ENCODE measurements at regions not wholly inside any gene's neighbourhood (a gene's known extent, or its start where the extent isn't known, plus 50 kb on each side); places are given as distances from the start of the nearest gene placed in this dataset.
A peak's percentile ranks its signal among the peaks of the same experiment; 100 is the strongest.

DNA sequence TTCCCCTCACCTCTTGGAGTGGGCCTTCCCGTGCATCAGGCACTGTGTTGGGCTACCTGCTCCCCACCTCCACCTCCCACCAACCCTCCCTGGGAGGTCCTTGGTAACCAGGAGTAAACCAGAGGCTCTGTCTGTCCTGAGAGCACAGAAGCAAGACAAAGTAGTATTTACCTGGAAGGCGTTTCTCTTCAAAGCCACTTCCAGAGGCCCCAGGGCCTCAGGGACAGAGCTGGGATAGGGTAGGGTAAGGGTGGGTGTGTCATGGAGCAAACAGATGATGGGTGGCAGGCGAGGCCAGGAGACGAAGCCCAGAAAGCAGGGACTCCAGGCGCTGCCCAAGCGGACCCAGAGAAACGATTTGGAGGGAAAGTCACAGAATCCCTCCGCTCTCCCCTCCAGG, 77.2 kb upstream of the TARDBP start:
- Histone ChIP-seq H4K20me1 (replicated peaks in 1 of 2; ENCODE audit: control insufficient read depth in 1 of 2, insufficient read depth in 2 of 2, low read length in 2 of 2) (no peaks in the 10 kb centered on the region), H3K18ac (ENCODE audit: extremely low read depth, low read length) (no peak overlapping the region), H3K27ac (ENCODE audit: low read depth, low read length) (no peak overlapping the region), H3K4me3 (ENCODE audit: extremely low read depth in 1 of 4, insufficient read depth in 2 of 4, low read depth in 3 of 4, low read length in 4 of 4) (no peak overlapping the region), H2BK12ac (ENCODE audit: low read depth, low read length) (no peak overlapping the region), H3K4me2 (ENCODE audit: insufficient read depth in 1 of 2, low read depth in 2 of 2, low read length in 2 of 2) (no peak overlapping the region), H3K27me3 (replicated peaks in 1 of 4; ENCODE audit: control insufficient read depth in 3 of 4, extremely low read depth in 1 of 4, insufficient read depth in 3 of 4, low read length in 3 of 4) (no peaks in the 10 kb centered on the region; a peak in 1 of 7 replicates), H3K9ac (replicated peaks in 1 of 4; ENCODE audit: extremely low read depth in 1 of 4, low read depth in 3 of 4, low read length in 3 of 4) (no peak overlapping the region), H4K91ac (replicated peaks; ENCODE audit: insufficient read length, low read length) (peak overlapping the region; percentile 15), H3K23ac (ENCODE audit: insufficient read length) (no peak overlapping the region), H3K9me3 (ENCODE audit: insufficient read depth in 2 of 2, low read depth in 1 of 2, low read length in 1 of 2) (no peaks in the 10 kb centered on the region), H3K79me1 (ENCODE audit: low read depth, low read length) (no peaks in the 10 kb centered on the region), H2BK15ac (ENCODE audit: low read length) (no peak overlapping the region), H2AK5ac (ENCODE audit: low read depth, low read length) (no peak overlapping the region), H3K4ac (replicated peaks; ENCODE audit: insufficient read length, low read depth, low read length) (no peak overlapping the region), H4K8ac (ENCODE audit: extremely low read depth, insufficient read depth, low read length) (no peak overlapping the region; the same call in 1 of the 2 replicates), H3K79me2 (ENCODE audit: control insufficient read depth in 1 of 2, insufficient read depth in 2 of 2, low read length in 2 of 2) (no peaks in the 10 kb centered on the region), H3K23me2 (ENCODE audit: low read depth, low read length) (no peaks in the 10 kb centered on the region), H4K5ac (ENCODE audit: insufficient read length, low read depth, low read length) (no peak overlapping the region), H3K36me3 (ENCODE audit: control insufficient read depth in 2 of 4, insufficient read depth in 4 of 4, low read length in 3 of 4) (no peaks in the 10 kb centered on the region), H3K14ac (ENCODE audit: insufficient read length) (no peak overlapping the region), H2AFZ (ENCODE audit: low read length) (no peak overlapping the region), H2BK120ac (replicated peaks; ENCODE audit: low read depth, low read length) (no peak overlapping the region), H3K56ac (replicated peaks; ENCODE audit: insufficient read length, low read depth, low read length) (no peak overlapping the region), H2BK20ac (ENCODE audit: low read length) (no peak overlapping the region), H3K4me1 (replicated peaks in 1 of 4; ENCODE audit: control insufficient read depth in 3 of 4, insufficient read depth in 4 of 4, low read length in 3 of 4) (peaks cover 0 to 21% (median 8%) of the 10 kb centered on the region in 4 experiments; a peak in 6 of 7 replicates), H2BK5ac (ENCODE audit: low read depth, low read length) (no peak overlapping the region)
- POLR2A ChIA-PET (ENCODE audit: partially characterized antibody): no interaction called here
- no peak for DNase-seq (ENCODE audit: low read depth in 1 of 2, low spot score in 2 of 2)
- no peak for TF ChIP-seq CREB1 (IDR thresholded peaks at IDR 0.05)
- TF ChIP-seq JUN (IDR thresholded peaks at IDR 0.05; ENCODE audit: low read depth, low read length): no peak
- TF ChIP-seq, protein P1, sequence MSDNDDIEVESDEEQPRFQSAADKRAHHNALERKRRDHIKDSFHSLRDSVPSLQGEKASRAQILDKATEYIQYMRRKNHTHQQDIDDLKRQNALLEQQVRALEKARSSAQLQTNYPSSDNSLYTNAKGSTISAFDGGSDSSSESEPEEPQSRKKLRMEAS (IDR thresholded peaks at IDR 0.05): no peak
- CTCF ChIA-PET (ENCODE audit: partially characterized antibody): interaction anchor here (1.2 to 2.8 kb wide), 4 partner anchors 11 to 119 kb away, joined by 3 to 11 read pairs (median 8); no protein-coding TSS in a partner anchor
- WGBS, 2 experiments (ENCODE audit: extremely low coverage in 1 of 2, insufficient coverage in 1 of 2, insufficient read length in 1 of 2, insufficient replicate concordance in 2 of 2, low coverage in 1 of 2, low lambda C conversion rate in 2 of 2, missing lambda C conversion rate in 1 of 2): 92% methylated on average over 8 of the region's 8 CpGs; no CpG with 5 or more reads in 1 of the 2 experiments
- no peak for FAIRE-seq

Measured in H1 (cell line).